Hepatocyte (in vitro differentiated cells): ENCODE measurements at regions not wholly inside any gene's neighbourhood (a gene's known extent, or its start where the extent isn't known, plus 50 kb on each side); places are given as distances from the start of the nearest gene placed in this dataset.

Source experiments
- EZH2 ChIP-seq: fragments of 200-600 bp; sonication (generic); IDR thresholded peaks from 2 replicates; pipeline ENCODE4 v1.6.1; 2016; ENCODE audit warnings: antibody characterized with exemption, mild to moderate bottlenecking, borderline replicate concordance
- EZH2phosphoT487 ChIP-seq: fragments of 200-600 bp; sonication (generic); IDR thresholded peaks from one replicate; pipeline ENCODE4 v1.6.1; 2018; ENCODE audit warnings: antibody characterized with exemption, mild to moderate bottlenecking, low read depth, moderate library complexity; ENCODE audit not compliant: unreplicated experiment, severe bottlenecking
- TF ChIP-seq, protein P1 (sequence below): fragments of 200-600 bp; sonication (generic); IDR thresholded peaks from 2 replicates; pipeline ENCODE4 v1.5.1; 2016; ENCODE audit warnings: antibody characterized with exemption, mild to moderate bottlenecking; ENCODE audit not compliant: poor library complexity

DNA sequence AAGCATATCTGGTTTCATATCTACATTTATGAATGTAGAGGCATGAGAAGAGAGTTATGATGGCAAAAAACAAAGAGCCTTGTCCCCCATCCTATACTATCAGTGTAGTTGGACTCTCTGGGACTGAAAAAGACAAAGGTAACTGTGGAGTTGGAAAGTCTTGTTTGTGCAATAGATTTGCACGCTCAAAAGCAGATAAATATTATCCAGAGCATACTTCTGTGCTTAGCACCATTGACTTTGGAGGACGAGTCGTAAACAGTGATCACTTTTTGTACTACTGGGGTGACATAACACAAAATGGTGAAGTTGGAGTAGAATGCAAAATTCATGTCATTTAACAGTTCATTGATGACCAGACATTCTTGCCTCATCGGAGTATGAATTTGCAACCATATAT lies 85.2 kb upstream of the EGFR start:
- TF ChIP-seq, protein P1, sequence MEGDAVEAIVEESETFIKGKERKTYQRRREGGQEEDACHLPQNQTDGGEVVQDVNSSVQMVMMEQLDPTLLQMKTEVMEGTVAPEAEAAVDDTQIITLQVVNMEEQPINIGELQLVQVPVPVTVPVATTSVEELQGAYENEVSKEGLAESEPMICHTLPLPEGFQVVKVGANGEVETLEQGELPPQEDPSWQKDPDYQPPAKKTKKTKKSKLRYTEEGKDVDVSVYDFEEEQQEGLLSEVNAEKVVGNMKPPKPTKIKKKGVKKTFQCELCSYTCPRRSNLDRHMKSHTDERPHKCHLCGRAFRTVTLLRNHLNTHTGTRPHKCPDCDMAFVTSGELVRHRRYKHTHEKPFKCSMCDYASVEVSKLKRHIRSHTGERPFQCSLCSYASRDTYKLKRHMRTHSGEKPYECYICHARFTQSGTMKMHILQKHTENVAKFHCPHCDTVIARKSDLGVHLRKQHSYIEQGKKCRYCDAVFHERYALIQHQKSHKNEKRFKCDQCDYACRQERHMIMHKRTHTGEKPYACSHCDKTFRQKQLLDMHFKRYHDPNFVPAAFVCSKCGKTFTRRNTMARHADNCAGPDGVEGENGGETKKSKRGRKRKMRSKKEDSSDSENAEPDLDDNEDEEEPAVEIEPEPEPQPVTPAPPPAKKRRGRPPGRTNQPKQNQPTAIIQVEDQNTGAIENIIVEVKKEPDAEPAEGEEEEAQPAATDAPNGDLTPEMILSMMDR: no peak
- TF ChIP-seq EZH2 (no peak), EZH2phosphoT487 (no peak)
